Astrocyte of the cerebellum (primary cell): ENCODE measurements at regions not wholly inside any gene's neighbourhood (a gene's known extent, or its start where the extent isn't known, plus 50 kb on each side); places are given as distances from the start of the nearest gene placed in this dataset.
"Not testable (repeated sequence)": the region's sequence is repeated elsewhere in the genome, so short reads cannot be mapped to it uniquely, and the experiment has no call there.

Experiments
- DNase-seq: peaks from one replicate; pipeline ENCODE4 v3.0.0-alpha.2; 2011; ENCODE audit warnings: low read depth
- H3K4me3 ChIP-seq: 2 replicates; pipeline ENCODE4 v1.5.1; 2011; ENCODE audit warnings: mild to moderate bottlenecking, low read depth, low read length, moderate library complexity
- CTCF ChIP-seq: IDR thresholded peaks from 2 replicates; pipeline ENCODE4 v1.5.1; 2012; ENCODE audit warnings: low read length, low read depth, moderate library complexity, mild to moderate bottlenecking; ENCODE audit errors: missing control alignments
- in situ Hi-C: cut with HindIII; loops from 2 replicates; pipeline ENCODE4 v1.10.0; 2017; ENCODE audit warnings: low sequenced_read_pairs

DNA sequence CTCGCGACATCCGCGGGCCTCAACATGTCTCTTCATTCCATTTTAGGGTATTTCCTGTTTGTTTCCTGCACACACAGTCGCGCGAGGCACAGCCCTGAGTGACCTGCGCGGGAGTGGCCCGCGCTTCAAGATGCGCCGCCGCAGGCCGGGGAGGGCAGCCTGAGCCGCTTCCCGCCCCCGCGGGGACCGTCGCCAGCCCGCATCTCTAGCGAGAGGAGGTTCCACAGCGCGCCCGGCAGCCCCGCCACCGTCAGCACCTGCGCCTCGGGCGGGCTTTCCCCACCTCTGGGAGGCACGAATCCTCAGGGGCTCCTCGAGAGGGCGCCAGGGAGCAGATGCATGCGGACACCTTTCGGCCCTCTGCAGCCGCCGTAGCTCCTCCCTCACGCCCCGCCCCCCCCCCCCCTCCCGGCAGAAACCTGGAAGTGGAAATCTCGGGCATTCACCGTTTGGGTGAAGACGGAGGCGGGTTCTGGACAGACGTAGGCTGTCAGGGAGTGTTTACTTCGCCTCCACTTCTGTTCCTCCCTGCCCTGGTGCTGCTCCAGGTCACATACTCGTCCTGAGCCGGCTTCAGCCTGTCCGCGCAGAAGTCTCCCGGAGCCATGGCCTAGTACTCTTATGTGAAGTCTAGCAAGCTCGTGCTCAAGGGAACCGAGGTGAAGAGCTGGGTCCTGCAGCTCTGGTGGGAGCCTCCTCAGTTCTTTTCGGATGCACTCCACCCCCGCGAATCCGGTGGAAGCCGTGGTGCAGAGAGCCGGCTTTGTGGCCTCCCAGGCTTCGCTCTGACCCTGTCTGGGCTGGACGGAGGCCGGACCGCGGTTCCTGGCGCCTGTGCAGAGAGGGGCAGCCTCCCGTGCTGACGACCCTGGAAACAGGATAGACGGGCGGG is 880.5 kb upstream of the DEFB115 start:
- peak; percentile 49 for DNase-seq
- in situ Hi-C loops: no loop called here
- peak overlapping the region; percentile 75 for H3K4me3 ChIP-seq
- TF ChIP-seq CTCF: peak; percentile 52

DNA sequence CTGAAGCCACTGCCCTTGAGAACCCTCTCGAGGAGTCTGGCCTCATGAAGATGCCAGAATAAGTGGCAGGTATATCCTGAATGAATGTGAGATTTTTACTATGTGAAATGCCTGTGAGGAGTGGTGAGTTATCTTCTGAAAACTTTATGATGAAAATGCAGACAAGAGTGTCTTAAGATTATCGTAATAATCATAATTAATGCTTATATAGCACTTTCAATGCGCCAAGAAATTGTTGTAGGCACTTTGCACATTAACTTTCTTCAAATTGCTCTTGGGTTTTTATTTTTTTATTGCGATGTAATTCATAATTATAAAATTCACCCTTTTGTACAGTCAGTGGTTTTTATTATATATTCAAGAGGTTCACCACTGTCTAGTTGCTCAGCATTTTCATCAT is 879.1 kb upstream of the DEFB115 start:
- in situ Hi-C loops, DNase-seq, H3K4me3 ChIP-seq: not testable (repeated sequence)

DNA sequence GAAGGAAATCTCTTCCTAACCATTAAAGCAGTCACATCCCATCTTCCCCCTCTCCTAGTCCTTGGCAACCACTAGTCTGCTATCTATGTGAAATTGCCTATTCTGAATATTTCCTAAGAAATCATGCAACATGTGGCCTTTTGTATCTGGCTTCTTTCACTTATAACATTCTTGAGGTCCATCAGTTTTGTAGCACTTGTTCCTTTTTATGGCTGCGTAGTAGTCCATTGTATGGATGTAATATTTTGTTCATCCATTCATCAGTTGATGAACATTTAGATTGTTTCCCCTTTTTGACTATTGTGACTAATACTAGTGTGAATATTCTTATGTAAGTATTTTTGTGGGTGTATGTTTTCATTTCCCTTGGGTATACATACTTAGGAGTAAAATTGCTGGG is 878.7 kb upstream of the DEFB115 start:
- in situ Hi-C loops, H3K4me3 ChIP-seq: not testable (repeated sequence)

GRCh38 chr20:30384841-30385240 is 872.6 kb upstream of the DEFB115 start:
- H3K4me3 ChIP-seq, in situ Hi-C loops, DNase-seq: not testable (repeated sequence)

More for the DNA sequence above, 878.7 kb upstream of the DEFB115 start:
- not testable (repeated sequence) for DNase-seq

DNA sequence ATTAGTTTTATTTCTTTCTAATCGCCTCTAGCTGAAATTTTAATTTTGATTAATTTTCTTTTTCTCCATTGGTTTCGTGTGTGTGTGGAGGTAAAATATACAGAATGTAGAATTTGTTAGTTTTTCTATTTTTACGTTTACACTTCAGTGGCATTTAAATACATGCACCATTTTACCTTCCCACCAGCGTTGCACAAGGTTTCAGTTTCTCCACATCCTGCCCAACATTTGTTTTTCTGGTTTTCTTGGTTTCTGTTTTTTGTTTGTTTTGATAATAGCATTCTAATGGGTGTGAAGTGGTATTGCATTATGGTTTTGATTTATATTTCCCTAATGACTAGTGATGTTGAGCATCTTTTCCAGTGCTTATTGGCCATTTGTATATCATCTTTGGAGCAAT is 871.4 kb upstream of the DEFB115 start:
- DNase-seq, in situ Hi-C loops, H3K4me3 ChIP-seq: not testable (repeated sequence)

DNA sequence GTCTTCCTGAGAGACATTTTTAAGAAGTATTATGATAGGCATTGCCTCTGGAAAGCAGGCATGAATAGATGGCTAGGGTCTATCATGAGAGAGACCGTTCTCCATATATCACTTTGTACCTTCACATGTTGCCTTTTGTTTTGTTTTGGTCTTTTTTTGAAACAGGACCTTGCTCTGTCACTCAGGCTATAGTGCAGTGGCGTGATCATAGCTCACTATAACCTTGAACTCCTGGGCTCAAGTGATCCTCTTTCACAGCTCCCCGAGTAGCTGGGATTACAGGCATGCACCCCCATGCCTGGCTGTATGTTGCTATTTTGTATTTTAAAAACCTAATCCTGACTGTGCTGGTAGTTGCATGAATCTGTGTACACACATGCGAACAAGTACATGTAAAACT is 869.6 kb upstream of the DEFB115 start:
- H3K4me3 ChIP-seq, in situ Hi-C loops, DNase-seq: not testable (repeated sequence)

DNA sequence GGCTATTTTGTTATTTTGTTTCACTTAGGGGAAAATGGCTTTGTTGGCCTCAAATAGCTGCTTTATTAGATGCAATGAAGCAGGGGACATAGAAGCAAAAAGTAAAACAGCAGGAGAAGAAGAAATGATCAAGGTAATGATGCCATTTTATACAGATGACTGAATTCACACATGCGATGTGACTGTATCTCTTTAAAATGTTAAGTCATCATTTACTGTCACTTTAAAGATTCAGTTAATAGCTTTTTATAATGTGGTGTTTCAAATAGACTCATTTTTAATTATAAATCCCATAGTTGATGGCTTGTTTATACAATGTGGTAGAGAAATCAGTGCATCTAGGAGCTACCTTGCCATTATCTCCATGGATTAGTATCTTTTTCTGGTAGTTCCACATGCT is 863.9 kb upstream of the DEFB115 start:
- DNase-seq, in situ Hi-C loops, H3K4me3 ChIP-seq: not testable (repeated sequence)

- in situ Hi-C loops, H3K4me3 ChIP-seq, DNase-seq: not testable (repeated sequence)
These were observed 860.4 kb upstream of the DEFB115 start for GRCh38 chr20:30397111-30397510.

GRCh38 chr20:30405061-30405460 is 852.4 kb upstream of the DEFB115 start:
- DNase-seq, in situ Hi-C loops, H3K4me3 ChIP-seq: not testable (repeated sequence)

GRCh38 chr20:30405585-30405984 is 851.9 kb upstream of the DEFB115 start:
- DNase-seq, H3K4me3 ChIP-seq, in situ Hi-C loops: not testable (repeated sequence)

DNA sequence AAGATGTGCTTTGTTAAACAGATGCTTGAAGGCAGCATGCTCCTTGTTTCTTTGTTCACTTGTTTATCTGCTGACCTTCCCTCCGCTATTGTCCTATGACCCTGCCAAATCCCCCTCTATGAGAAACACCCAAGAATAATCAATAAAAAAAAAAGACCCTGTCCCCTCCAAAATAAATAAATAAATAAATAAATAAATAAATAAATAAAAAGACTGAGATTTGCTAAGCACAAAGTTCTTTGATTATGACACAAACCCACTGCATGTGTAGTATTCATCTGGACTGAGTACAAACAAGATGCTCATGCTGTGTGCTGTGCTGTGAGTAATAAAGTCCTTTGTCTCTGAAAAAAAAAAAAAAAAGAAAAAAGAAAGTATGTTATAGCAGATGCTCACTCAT is 851.1 kb upstream of the DEFB115 start:
- in situ Hi-C loops, DNase-seq, H3K4me3 ChIP-seq: not testable (repeated sequence)

GRCh38 chr20:30412972-30413371 is 844.5 kb upstream of the DEFB115 start:
- no peak for DNase-seq

DNA sequence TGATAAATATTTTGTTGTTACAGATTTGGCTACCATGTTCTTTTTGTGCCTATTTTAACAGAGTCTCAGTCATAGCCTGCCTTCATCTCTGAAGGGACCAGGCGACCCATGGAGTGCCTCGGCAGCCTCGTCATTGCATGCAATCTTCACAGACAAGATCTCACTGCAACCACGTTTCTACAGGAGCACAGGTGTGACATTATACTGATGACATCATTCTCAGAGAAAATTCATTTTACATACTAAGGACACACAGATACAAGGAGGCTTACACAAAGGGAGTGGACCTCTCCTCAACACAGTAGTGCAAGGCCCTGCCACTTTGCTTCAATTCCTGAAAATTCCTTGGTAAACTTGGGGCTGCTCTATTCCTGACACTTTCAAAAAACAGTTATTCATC is 840.1 kb upstream of the DEFB115 start:
- in situ Hi-C loops, DNase-seq, H3K4me3 ChIP-seq: not testable (repeated sequence)

More at GRCh38 chr20:30412972-30413371, 844.5 kb upstream of the DEFB115 start:
- in situ Hi-C loops: no loop called here
- H3K4me3 ChIP-seq: no peak overlapping the region
- TF ChIP-seq CTCF: no peak

GRCh38 chr20:30418378-30418777 is 839.1 kb upstream of the DEFB115 start:
- in situ Hi-C loops, H3K4me3 ChIP-seq, DNase-seq: not testable (repeated sequence)
